ENCODE measurements at regions not wholly inside any gene's neighbourhood (a gene's known extent, or its start where the extent isn't known, plus 50 kb on each side); places are given as distances from the start of the nearest gene placed in this dataset.

- TF ChIP-seq CTCF (IDR thresholded peaks at IDR 0.05) (no peak), POLR2A (IDR thresholded peaks at IDR 0.05) (no peak)
Observed at GRCh38 chr11:92545906-92546471, 321.4 kb downstream of the FAT3 start.

All from Peyer's patch (tissue), 4 donors.